ENCODE measurements at regions not wholly inside any gene's neighbourhood (a gene's known extent, or its start where the extent isn't known, plus 50 kb on each side); places are given as distances from the start of the nearest gene placed in this dataset.

GRCh38 chr17:12342161-12342560 lies 321.5 kb downstream of the MAP2K4 start:
- H3K9me3 Mint-ChIP-seq = no peaks in the 10 kb centered on the region
- no peak for DNase-seq (ENCODE audit: low spot score in 2 of 2, unreplicated experiment in 2 of 2)
- H3K36me3 Mint-ChIP-seq = no peaks in the 10 kb centered on the region

DNA sequence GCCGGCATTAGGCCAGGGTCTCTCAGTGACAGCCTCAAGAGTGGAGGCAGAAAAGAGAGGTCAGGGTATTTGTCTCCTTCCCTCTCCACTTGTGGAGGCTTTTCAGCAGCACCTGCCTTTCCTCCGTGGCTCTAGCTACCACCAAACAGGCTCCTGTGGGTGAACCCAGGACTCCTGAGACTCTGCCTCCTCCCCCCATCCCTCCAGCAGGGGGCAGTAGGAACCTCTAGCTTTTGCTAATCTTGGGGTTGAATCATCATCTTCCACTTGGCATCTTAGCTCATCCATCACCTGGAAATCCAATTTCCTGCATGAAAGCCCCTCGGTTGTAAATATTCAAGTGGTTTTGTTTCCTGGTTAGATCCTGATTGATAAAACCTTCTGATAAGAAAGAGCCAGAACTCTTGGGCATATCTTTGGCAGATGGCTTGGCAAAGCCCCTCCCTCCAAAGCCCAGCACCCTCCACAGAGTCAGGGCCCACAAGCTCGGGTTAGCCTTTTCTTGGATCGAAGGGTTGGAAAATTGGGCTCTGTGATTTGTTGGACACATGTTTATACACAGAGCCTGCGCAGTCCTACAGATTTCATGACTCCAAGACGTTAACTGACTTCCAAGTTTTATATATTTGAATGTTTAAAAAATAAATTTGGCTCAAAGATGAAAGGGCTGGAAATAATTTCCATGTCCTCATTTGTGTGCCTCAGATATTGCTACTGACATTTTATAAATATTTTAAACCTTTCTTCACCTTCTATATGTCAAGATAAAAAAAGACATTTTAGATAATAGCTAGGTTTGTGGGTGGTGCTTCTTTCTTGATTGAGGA lies 322.1 kb downstream of the MAP2K4 start:
- TF ChIP-seq CTCF (IDR thresholded peaks at IDR 0.05; ENCODE audit: unreplicated experiment) = peak; percentile 14
- Mint-ChIP-seq H3K27me3 (ENCODE audit: low read depth) (no peaks in the 10 kb centered on the region), H3K27ac (peak overlapping the region; percentile 54), H3K9me3 (no peaks in the 10 kb centered on the region), H3K36me3 (no peaks in the 10 kb centered on the region), H3K4me3 (no peak overlapping the region), H3K4me1 (peaks cover 12% of the 10 kb centered on the region)
- DNase-seq (ENCODE audit: low spot score in 2 of 2, unreplicated experiment in 2 of 2) = no peak

More at GRCh38 chr17:12342161-12342560, 321.5 kb downstream of the MAP2K4 start:
- no peaks in the 10 kb centered on the region for H3K27me3 Mint-ChIP-seq (ENCODE audit: low read depth)
- no peak overlapping the region for H3K27ac Mint-ChIP-seq
- no peak overlapping the region for H3K4me3 Mint-ChIP-seq
- H3K4me1 Mint-ChIP-seq = peaks cover 12% of the 10 kb centered on the region
- no peak for TF ChIP-seq CTCF (IDR thresholded peaks at IDR 0.05; ENCODE audit: unreplicated experiment)

- no peak for TF ChIP-seq CTCF (IDR thresholded peaks at IDR 0.05; ENCODE audit: unreplicated experiment)
- H3K4me3 Mint-ChIP-seq = no peak overlapping the region
- no peak overlapping the region for H3K27ac Mint-ChIP-seq
- no peaks in the 10 kb centered on the region for H3K36me3 Mint-ChIP-seq
- peaks cover 12% of the 10 kb centered on the region for H3K9me3 Mint-ChIP-seq
- H3K27me3 Mint-ChIP-seq (ENCODE audit: low read depth) = no peaks in the 10 kb centered on the region
- H3K4me1 Mint-ChIP-seq = peaks cover 2% of the 10 kb centered on the region
- DNase-seq (ENCODE audit: low spot score in 2 of 2, unreplicated experiment in 2 of 2) = no peak
These were observed 317.2 kb upstream of the MYOCD start for GRCh38 chr17:12348476-12348875.

- Mint-ChIP-seq H3K27ac (no peak overlapping the region), H3K9me3 (peaks cover 12% of the 10 kb centered on the region), H3K27me3 (ENCODE audit: low read depth) (no peaks in the 10 kb centered on the region), H3K36me3 (no peaks in the 10 kb centered on the region), H3K4me3 (no peak overlapping the region), H3K4me1 (no peaks in the 10 kb centered on the region)
- no peak for TF ChIP-seq CTCF (IDR thresholded peaks at IDR 0.05; ENCODE audit: unreplicated experiment)
- DNase-seq (ENCODE audit: low spot score in 2 of 2, unreplicated experiment in 2 of 2) = no peak
These were observed 316.4 kb upstream of the MYOCD start for GRCh38 chr17:12349297-12349696.

- peaks cover 18% of the 10 kb centered on the region for H3K9me3 Mint-ChIP-seq
- no peaks in the 10 kb centered on the region for H3K27me3 Mint-ChIP-seq (ENCODE audit: low read depth)
- H3K4me1 Mint-ChIP-seq = no peaks in the 10 kb centered on the region
- H3K4me3 Mint-ChIP-seq = no peak overlapping the region
- TF ChIP-seq CTCF (IDR thresholded peaks at IDR 0.05; ENCODE audit: unreplicated experiment) = no peak
- H3K27ac Mint-ChIP-seq = no peak overlapping the region
- no peak for DNase-seq (ENCODE audit: low spot score in 2 of 2, unreplicated experiment in 2 of 2)
- H3K36me3 Mint-ChIP-seq = no peaks in the 10 kb centered on the region
These were observed 313.6 kb upstream of the MYOCD start for GRCh38 chr17:12352127-12352526.
